Stimulated activated effector memory CD8-positive, alpha-beta T cell treated with anti-CD3 and anti-CD28 coated beads, Interleukin-12 subunit alpha, Interleukin-12 subunit beta, amount 100 ng/mL, for 72 hours (primary cell): ENCODE measurements at regions not wholly inside any gene's neighbourhood (a gene's known extent, or its start where the extent isn't known, plus 50 kb on each side); places are given as distances from the start of the nearest gene placed in this dataset.

ENCODE experiments used
- ATAC-seq: fragments of 150-1000 bp; cut with Tn5 transposase; 2 replicates; pipeline ENCODE4 v1.10.0; 2021
- DNase-seq, 2 donors: peaks; one replicate each; pipeline ENCODE4 v3.0.0; 2021 to 2022; ENCODE audit warnings: low spot score in 2 of 2
- H3K27ac Mint-ChIP-seq: one replicate; pipeline ENCODE4 v1.8.0; 2022; ENCODE audit warnings: mild to moderate bottlenecking, mixed read lengths
- H3K36me3 Mint-ChIP-seq: one replicate; pipeline ENCODE4 v1.8.0; 2022; ENCODE audit warnings: mild to moderate bottlenecking, mixed read lengths
- H3K4me1 Mint-ChIP-seq: one replicate; pipeline ENCODE4 v1.8.0; 2022; ENCODE audit warnings: mixed read lengths
- H3K4me3 Mint-ChIP-seq: one replicate; pipeline ENCODE4 v1.8.0; 2022; ENCODE audit warnings: mild to moderate bottlenecking, mixed read lengths
- H3K9me3 Mint-ChIP-seq: one replicate; pipeline ENCODE4 v1.8.0; 2022; ENCODE audit warnings: mixed read lengths

DNA sequence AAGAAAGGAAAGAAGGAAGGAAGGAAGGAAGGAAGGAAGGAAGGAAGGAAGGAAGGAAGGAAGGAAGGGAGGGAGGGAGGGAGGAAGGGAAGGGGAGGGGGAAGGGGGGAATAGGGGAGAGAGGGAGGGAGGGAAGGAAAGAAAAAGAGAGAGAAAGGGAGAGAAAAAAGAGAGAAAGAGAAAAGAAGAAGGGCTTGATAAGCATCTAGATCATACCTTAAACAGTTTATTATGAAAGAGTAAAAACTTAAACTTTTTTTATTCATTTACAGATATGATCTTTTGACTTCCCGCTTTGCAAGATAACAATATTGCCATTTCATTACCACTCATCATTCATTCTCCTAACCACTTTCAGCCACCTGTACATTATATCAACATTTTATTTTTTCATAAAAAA, 53.6 kb upstream of the TMEM106B start:
- Mint-ChIP-seq H3K4me3 (no peak overlapping the region), H3K27ac (no peak overlapping the region), H3K36me3 (no peaks in the 10 kb centered on the region), H3K9me3 (no peaks in the 10 kb centered on the region), H3K4me1 (peaks cover 6% of the 10 kb centered on the region)
- no peak for DNase-seq
- no peak for ATAC-seq

DNA sequence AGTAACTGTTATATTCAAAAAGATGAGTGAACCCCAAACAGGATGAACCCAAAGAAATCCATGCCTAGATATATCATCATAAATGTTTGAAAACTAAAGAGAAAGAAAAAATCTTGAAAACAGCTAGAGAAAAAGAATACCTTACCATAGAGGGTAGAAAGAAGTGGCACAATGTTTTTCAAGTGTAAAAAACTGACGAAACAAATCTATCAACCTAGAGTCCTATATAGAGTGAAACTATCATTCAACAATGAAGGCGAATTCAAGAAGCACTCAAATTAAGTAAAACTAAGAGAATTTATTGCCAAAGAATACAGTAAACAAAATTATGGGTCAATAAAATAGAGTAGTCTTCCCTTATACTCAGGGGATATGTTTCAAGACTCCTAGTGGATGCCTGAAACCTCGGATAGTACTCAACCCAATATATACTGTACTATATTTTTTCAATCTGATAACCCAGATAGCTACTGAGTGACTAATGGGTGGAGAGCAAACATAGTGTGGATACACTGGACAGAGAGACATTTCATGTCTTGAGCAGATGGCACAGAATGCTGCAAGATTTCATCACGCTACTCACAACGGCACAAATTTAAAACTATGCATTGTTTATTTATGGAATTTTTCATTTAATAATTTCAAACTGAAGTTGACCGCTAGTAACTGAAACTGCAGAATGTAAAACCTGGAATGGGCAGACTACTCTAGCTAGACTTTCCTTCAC, 52.6 kb upstream of the TMEM106B start:
- H3K36me3 Mint-ChIP-seq: no peaks in the 10 kb centered on the region
- no peak overlapping the region for H3K27ac Mint-ChIP-seq
- H3K4me3 Mint-ChIP-seq: no peak overlapping the region
- no peak for DNase-seq
- no peak for ATAC-seq
- H3K9me3 Mint-ChIP-seq: no peaks in the 10 kb centered on the region
- peaks cover 6% of the 10 kb centered on the region for H3K4me1 Mint-ChIP-seq

DNA sequence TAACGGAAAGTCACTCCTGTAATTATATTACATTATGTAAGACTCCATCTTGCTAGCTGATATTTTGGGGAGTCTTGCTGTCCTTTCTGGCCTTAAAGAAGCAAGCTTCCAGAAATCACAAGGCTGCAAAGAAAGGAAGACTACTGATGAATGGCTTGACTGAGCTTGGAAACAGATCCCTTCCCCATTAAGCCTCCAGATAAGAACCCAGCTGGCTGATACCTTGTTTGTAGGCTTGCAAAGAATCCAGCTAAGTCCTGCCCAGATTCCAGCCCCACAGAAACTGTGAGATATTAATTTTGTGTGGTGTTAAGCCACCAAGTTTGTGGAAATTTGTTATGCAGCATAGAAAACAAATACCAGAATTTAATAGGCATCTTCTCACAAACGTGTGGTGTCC, 49.9 kb upstream of the TMEM106B start:
- ATAC-seq: no peak
- H3K27ac Mint-ChIP-seq: no peak overlapping the region

More for the DNA sequence above, 49.9 kb upstream of the TMEM106B start:
- Mint-ChIP-seq H3K4me3 (no peak overlapping the region), H3K4me1 (peaks cover 6% of the 10 kb centered on the region), H3K9me3 (no peaks in the 10 kb centered on the region), H3K36me3 (no peaks in the 10 kb centered on the region)
- no peak for DNase-seq
